ENCODE measurements at regions not wholly inside any gene's neighbourhood (a gene's known extent, or its start where the extent isn't known, plus 50 kb on each side); places are given as distances from the start of the nearest gene placed in this dataset.

- no peak for DNase-seq (ENCODE audit: low read depth)
- TF ChIP-seq CTCF (conservative IDR thresholded peaks at IDR 0.05; ENCODE audit: low read depth, low read length) = no peak
- H3K4me3 ChIP-seq (ENCODE audit: low read length) = no peak overlapping the region
Measured at GRCh38 chr5:167720676-167721260, 570.7 kb upstream of the WWC1 start.

GRCh38 chr5:167721926-167722440, 569.5 kb upstream of the WWC1 start:
- TF ChIP-seq CTCF (conservative IDR thresholded peaks at IDR 0.05; ENCODE audit: low read depth, low read length) = no peak
- no peak overlapping the region for H3K4me3 ChIP-seq (ENCODE audit: low read length)
- no peak for DNase-seq (ENCODE audit: low read depth)

GRCh38 chr5:167723254-167723871, 568.1 kb upstream of the WWC1 start:
- H3K4me3 ChIP-seq (ENCODE audit: low read length) = no peak overlapping the region
- no peak for DNase-seq (ENCODE audit: low read depth)
- TF ChIP-seq CTCF (conservative IDR thresholded peaks at IDR 0.05; ENCODE audit: low read depth, low read length) = peak; percentile 89

- no peak for TF ChIP-seq CTCF (conservative IDR thresholded peaks at IDR 0.05; ENCODE audit: low read depth, low read length)
- H3K4me3 ChIP-seq (ENCODE audit: low read length) = no peak overlapping the region
- DNase-seq (ENCODE audit: low read depth) = no peak
Measured at GRCh38 chr5:167725264-167725663, 566.2 kb upstream of the WWC1 start.

GRCh38 chr5:167725741-167726140, 565.7 kb upstream of the WWC1 start:
- no peak for DNase-seq (ENCODE audit: low read depth)
- H3K4me3 ChIP-seq (ENCODE audit: low read length) = no peak overlapping the region
- TF ChIP-seq CTCF (conservative IDR thresholded peaks at IDR 0.05; ENCODE audit: low read depth, low read length) = no peak

GRCh38 chr5:167726642-167727041, 564.8 kb upstream of the WWC1 start:
- TF ChIP-seq CTCF (conservative IDR thresholded peaks at IDR 0.05; ENCODE audit: low read depth, low read length) = no peak
- DNase-seq (ENCODE audit: low read depth) = no peak
- H3K4me3 ChIP-seq (ENCODE audit: low read length) = no peak overlapping the region

GRCh38 chr5:167730121-167730520, 561.3 kb upstream of the WWC1 start:
- peak; percentile 60 for DNase-seq (ENCODE audit: low read depth)
- no peak for TF ChIP-seq CTCF (conservative IDR thresholded peaks at IDR 0.05; ENCODE audit: low read depth, low read length)
- H3K4me3 ChIP-seq (ENCODE audit: low read length) = no peak overlapping the region
